ENCODE measurements at regions not wholly inside any gene's neighbourhood (a gene's known extent, or its start where the extent isn't known, plus 50 kb on each side); places are given as distances from the start of the nearest gene placed in this dataset.

GRCh38 chr4:4613126-4613465 lies 71.2 kb upstream of the STX18 start:
- TF ChIP-seq SUZ12 (IDR thresholded peaks at IDR 0.05; ENCODE audit: extremely low read depth, insufficient read depth, insufficient read length) (no peak), ZNF274 (IDR thresholded peaks at IDR 0.05; ENCODE audit: low read depth, low read length) (no peak)
